Tibial nerve (tissue), 4 donors: ENCODE measurements at regions not wholly inside any gene's neighbourhood (a gene's known extent, or its start where the extent isn't known, plus 50 kb on each side); places are given as distances from the start of the nearest gene placed in this dataset.

Source experiments
- DNase-seq, 2 donors: peaks; one replicate each; pipeline ENCODE4 v3.0.0-alpha.2; 2019; ENCODE audit warnings: low spot score in 2 of 2
- H3K27ac ChIP-seq, 4 donors: fragments of 200-600 bp; sonication (generic) in 3 of 4; one replicate each; pipeline ENCODE4 v1.5.1; 2017 to 2019; ENCODE audit warnings: mild to moderate bottlenecking in 1 of 4
- H3K27me3 ChIP-seq, 2 donors: fragments of 200-600 bp; sonication (generic) in 1 of 2; one replicate each; pipeline versions ENCODE4 v1.5.1 to v1.6.0; 2017 to 2019
- H3K36me3 ChIP-seq, 3 donors: fragments of 200-600 bp; sonication (generic); one replicate each; pipeline ENCODE4 v1.5.1; 2018 to 2019
- H3K4me1 ChIP-seq, 4 donors: fragments of 200-600 bp; sonication (generic) in 3 of 4; one replicate each; pipeline ENCODE4 v1.5.1; 2017 to 2019
- H3K4me3 ChIP-seq, 4 donors: fragments of 200-600 bp; sonication (generic) in 3 of 4; one replicate each; pipeline ENCODE4 v1.5.1; 2017 to 2019; ENCODE audit warnings: mild to moderate bottlenecking in 1 of 4, moderate library complexity in 1 of 4
- H3K9me3 ChIP-seq, 4 donors: fragments of 200-600 bp; sonication (generic) in 3 of 4; one replicate each; pipeline ENCODE4 v1.5.1; 2017 to 2019
- EP300 ChIP-seq, 2 donors: sonication (generic); formaldehyde crosslinking; IDR thresholded peaks; one replicate each; pipeline ENCODE4 v1.6.1; 2017; ENCODE audit warnings: antibody characterized with exemption in 2 of 2, mild to moderate bottlenecking in 1 of 2
- POLR2A ChIP-seq, 2 donors: fragments of 450-650 bp; IDR thresholded peaks; one replicate each; pipeline ENCODE4 v1.6.1; 2017; ENCODE audit warnings: antibody characterized with exemption in 2 of 2, mild to moderate bottlenecking in 2 of 2, moderate library complexity in 2 of 2
- WGBS, 2 donors: methylation state at CpG; one replicate each; pipeline ENCODE4 v1.1.5; 2018; 5-methylcytosine and 5-hydroxymethylcytosine counted together
- TF ChIP-seq, protein P1 (sequence below), 5 experiments: fragments of 200-600 bp in 3 of 5; fragments of 450-650 bp in 2 of 5; sonication (generic) in 3 of 5; IDR thresholded peaks; one replicate each; pipeline ENCODE4 v1.5.1; 2016 to 2019; ENCODE audit warnings: antibody characterized with exemption in 5 of 5, mild to moderate bottlenecking in 3 of 5, moderate library complexity in 2 of 5

DNA sequence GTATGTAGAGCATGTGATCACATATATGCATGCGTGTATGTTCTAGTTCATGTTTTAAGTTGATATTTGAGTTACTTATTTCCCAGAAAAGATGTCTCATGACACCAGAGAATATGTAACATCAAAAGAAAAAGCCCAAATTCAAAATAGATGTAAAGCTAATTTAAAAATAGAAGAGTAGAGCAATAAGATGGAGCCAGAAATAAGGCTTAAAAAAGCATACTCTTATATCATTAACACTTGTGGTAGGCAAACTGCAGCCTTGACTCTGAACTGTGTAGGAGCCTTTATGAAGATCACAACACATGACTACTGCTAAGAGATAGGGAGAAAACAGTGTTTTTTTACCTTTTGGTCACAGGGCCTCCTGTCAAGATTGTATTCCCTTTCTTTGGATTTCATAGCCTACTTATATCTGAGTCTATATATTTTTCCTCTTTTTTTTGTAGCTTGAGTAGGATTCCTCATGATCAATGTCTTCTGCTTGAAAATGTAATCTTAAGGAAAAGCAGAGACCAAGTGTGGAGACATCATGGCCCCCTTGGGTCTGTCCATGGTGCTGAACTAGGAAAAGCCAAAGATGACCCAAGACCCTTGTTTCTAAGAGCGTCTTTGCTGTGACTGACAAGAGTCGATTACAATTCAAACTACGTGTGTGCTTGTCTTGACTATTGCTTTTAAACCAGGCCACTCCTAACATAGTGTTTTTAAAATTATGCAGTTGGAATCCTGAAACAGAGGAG is 390.4 kb downstream of the SHISA9 start:
- no peaks in the 10 kb centered on the region for H3K9me3 ChIP-seq
- no peaks in the 10 kb centered on the region for H3K36me3 ChIP-seq
- 71 to 76% methylated on average over 4 of the region's 4 CpGs for WGBS, 2 donors
- no peaks in the 10 kb centered on the region for H3K27me3 ChIP-seq
- H3K4me1 ChIP-seq, result no peaks in the 10 kb centered on the region
- no peak overlapping the region for H3K4me3 ChIP-seq
- DNase-seq, result no peak
- no peak for TF ChIP-seq EP300 (IDR thresholded peaks at IDR 0.05)
- TF ChIP-seq, protein P1, sequence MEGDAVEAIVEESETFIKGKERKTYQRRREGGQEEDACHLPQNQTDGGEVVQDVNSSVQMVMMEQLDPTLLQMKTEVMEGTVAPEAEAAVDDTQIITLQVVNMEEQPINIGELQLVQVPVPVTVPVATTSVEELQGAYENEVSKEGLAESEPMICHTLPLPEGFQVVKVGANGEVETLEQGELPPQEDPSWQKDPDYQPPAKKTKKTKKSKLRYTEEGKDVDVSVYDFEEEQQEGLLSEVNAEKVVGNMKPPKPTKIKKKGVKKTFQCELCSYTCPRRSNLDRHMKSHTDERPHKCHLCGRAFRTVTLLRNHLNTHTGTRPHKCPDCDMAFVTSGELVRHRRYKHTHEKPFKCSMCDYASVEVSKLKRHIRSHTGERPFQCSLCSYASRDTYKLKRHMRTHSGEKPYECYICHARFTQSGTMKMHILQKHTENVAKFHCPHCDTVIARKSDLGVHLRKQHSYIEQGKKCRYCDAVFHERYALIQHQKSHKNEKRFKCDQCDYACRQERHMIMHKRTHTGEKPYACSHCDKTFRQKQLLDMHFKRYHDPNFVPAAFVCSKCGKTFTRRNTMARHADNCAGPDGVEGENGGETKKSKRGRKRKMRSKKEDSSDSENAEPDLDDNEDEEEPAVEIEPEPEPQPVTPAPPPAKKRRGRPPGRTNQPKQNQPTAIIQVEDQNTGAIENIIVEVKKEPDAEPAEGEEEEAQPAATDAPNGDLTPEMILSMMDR (IDR thresholded peaks at IDR 0.05), result no peak
- no peak for TF ChIP-seq POLR2A (IDR thresholded peaks at IDR 0.05)
- no peak overlapping the region for H3K27ac ChIP-seq

DNA sequence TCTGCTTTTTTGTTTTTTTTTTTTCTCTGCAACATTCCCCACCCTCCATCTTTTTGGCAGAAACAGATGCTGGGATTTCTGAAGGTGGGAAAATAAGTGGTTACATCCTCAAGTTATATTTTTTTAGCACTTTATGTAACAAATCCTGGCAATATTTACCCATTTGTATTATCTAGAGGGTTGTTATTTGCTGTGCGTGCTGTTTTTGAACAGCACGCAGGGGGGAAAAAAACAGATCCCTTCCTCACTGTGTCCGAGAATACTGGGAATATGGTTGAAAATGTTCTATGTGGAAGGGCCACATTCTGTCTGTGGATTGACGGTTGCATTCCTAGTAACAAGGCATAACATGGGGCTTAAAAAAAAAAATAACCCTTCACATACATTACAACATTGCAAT is 394.8 kb downstream of the SHISA9 start:
- no peak for DNase-seq
- TF ChIP-seq, protein P1 (IDR thresholded peaks at IDR 0.05), result no peak
- TF ChIP-seq POLR2A (IDR thresholded peaks at IDR 0.05) (no peak), EP300 (IDR thresholded peaks at IDR 0.05) (no peak)
- no peak overlapping the region for H3K4me3 ChIP-seq
- 81 to 89% methylated on average over 4 of the region's 4 CpGs for WGBS, 2 donors
- no peak overlapping the region for H3K27ac ChIP-seq
- H3K9me3 ChIP-seq, result no peaks in the 10 kb centered on the region
- no peaks in the 10 kb centered on the region for H3K27me3 ChIP-seq
- H3K4me1 ChIP-seq, result no peaks in the 10 kb centered on the region
- H3K36me3 ChIP-seq, result no peaks in the 10 kb centered on the region

DNA sequence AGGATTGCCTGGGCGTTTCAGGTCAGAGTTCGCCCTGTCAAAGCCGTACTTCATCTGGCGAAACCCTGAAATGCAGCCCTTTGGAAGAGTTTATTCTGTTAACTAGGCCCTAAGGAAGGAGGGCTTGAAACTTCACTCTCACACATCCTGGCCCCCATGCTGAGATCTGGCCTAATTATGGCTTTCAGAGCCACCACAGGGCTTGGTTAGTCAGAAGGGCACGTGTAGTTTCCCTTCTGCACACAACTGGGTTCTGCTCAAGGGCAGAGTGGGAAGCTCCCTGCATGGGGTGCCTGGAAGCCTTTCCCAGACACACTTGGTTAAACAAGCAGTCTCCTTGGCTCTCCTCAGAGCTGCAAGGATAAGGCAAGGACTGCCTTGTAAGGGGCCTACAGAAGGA is 397.3 kb downstream of the SHISA9 start:
- H3K4me3 ChIP-seq, result no peak overlapping the region
- H3K27me3 ChIP-seq, result no peaks in the 10 kb centered on the region
- H3K27ac ChIP-seq, result no peak overlapping the region
- DNase-seq, result no peak
- no peak for TF ChIP-seq EP300 (IDR thresholded peaks at IDR 0.05)
- no peak for TF ChIP-seq POLR2A (IDR thresholded peaks at IDR 0.05)
- TF ChIP-seq, protein P1 (IDR thresholded peaks at IDR 0.05), result no peak
- no peaks in the 10 kb centered on the region for H3K4me1 ChIP-seq
- 46 to 59% methylated on average over 4 to 5 of the region's 5 CpGs for WGBS, 2 donors
- H3K9me3 ChIP-seq, result no peaks in the 10 kb centered on the region
- no peaks in the 10 kb centered on the region for H3K36me3 ChIP-seq

DNA sequence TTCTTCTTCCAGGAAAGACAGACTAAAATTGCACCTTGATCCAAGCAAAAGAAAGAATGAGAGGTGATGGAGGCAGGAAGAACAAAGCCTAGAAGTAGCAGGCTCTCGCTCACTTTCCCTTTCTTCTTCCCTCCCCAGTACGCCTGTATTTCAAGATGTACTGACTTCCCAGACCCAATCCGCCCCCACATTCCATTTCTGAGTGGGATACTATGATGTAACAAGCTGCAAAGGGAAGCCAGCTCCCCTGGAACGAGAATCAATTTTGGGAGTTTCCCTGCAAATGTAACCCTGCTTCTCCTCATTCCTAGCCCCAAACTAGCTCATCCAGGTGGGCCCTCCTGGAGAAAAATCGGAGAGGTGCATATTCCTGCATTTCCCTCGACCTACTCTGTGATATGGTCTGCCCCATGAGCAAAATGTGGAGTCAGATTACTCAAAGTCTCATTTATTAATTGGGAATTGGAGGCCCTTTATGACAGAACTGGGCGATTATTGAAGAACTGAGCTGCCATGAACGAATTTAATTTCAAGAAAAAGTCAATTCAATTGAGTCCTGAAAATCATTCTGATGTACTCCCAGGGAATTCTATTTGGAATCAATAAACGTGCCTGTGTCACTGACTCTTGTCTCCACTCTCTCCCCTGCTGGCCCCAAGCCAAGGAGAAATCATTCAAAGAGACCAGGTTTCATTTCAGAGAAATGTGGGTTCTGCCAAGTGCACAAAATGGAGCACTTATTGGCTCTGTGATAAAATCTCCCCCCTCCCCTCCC is 398.9 kb downstream of the SHISA9 start:
- Histone ChIP-seq H3K27me3 (no peaks in the 10 kb centered on the region), H3K36me3 (no peaks in the 10 kb centered on the region), H3K4me3 (no peak overlapping the region), H3K4me1 (no peaks in the 10 kb centered on the region), H3K27ac (no peak overlapping the region), H3K9me3 (no peaks in the 10 kb centered on the region)
- DNase-seq, result no peak
- 53 to 64% methylated on average over 9 of the region's 9 CpGs for WGBS, 2 donors
- TF ChIP-seq, protein P1 (IDR thresholded peaks at IDR 0.05), result no peak
- no peak for TF ChIP-seq EP300 (IDR thresholded peaks at IDR 0.05)
- no peak for TF ChIP-seq POLR2A (IDR thresholded peaks at IDR 0.05)
